MM.1S (cell line): ENCODE measurements at regions not wholly inside any gene's neighbourhood (a gene's known extent, or its start where the extent isn't known, plus 50 kb on each side); places are given as distances from the start of the nearest gene placed in this dataset.

ENCODE experiments used
- EZH2 ChIP-seq: fragments of 300-600 bp; sonication (generic); optimal IDR thresholded peaks from 2 replicates; pipeline ENCODE3; 2017; ENCODE audit warnings: low read depth, mild to moderate bottlenecking, antibody characterized with exemption, low read length, mixed read lengths
- EZH2phosphoT487 ChIP-seq: fragments of 300-600 bp; sonication (generic); IDR thresholded peaks from 2 replicates; pipeline ENCODE4 v1.6.1; 2018; ENCODE audit warnings: antibody characterized with exemption, low read length
- TF ChIP-seq, protein P1 (sequence below): fragments of 300-600 bp; sonication (generic); IDR thresholded peaks from 2 replicates; pipeline ENCODE4 v1.5.1; 2016; ENCODE audit warnings: antibody characterized with exemption, low read length, mixed read lengths

- TF ChIP-seq EZH2 (no peak), EZH2phosphoT487 (no peak)
- TF ChIP-seq, protein P1, sequence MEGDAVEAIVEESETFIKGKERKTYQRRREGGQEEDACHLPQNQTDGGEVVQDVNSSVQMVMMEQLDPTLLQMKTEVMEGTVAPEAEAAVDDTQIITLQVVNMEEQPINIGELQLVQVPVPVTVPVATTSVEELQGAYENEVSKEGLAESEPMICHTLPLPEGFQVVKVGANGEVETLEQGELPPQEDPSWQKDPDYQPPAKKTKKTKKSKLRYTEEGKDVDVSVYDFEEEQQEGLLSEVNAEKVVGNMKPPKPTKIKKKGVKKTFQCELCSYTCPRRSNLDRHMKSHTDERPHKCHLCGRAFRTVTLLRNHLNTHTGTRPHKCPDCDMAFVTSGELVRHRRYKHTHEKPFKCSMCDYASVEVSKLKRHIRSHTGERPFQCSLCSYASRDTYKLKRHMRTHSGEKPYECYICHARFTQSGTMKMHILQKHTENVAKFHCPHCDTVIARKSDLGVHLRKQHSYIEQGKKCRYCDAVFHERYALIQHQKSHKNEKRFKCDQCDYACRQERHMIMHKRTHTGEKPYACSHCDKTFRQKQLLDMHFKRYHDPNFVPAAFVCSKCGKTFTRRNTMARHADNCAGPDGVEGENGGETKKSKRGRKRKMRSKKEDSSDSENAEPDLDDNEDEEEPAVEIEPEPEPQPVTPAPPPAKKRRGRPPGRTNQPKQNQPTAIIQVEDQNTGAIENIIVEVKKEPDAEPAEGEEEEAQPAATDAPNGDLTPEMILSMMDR = no peak
These were observed 1500.8 kb upstream of the DEFB115 start for GRCh38 chr20:29756664-29757063.
